Aorta (tissue), 5 donors: ENCODE measurements at regions not wholly inside any gene's neighbourhood (a gene's known extent, or its start where the extent isn't known, plus 50 kb on each side); places are given as distances from the start of the nearest gene placed in this dataset.
A peak's percentile ranks its signal among the peaks of the same experiment; 100 is the strongest.
"Not testable (repeated sequence)": the region's sequence is repeated elsewhere in the genome, so short reads cannot be mapped to it uniquely, and the experiment has no call there.

Source experiments
- ATAC-seq: fragments of 200-7000 bp; cut with Tn5 transposase; one replicate; pipeline ENCODE4 v1.9.1; 2022; ENCODE audit warnings: moderate library complexity; ENCODE audit not compliant: low FRiP score
- DNase-seq, 2 donors: peaks; one replicate each; pipeline ENCODE4 v3.0.0-alpha.2; 2020
- H3K27ac ChIP-seq, 2 donors: one replicate each; pipeline ENCODE4 v1.5.1; 2013; ENCODE audit warnings: low read length in 2 of 2, mild to moderate bottlenecking in 2 of 2, moderate library complexity in 2 of 2, control low read depth in 1 of 2, inconsistent platforms in 1 of 2, low read depth in 1 of 2
- H3K27me3 ChIP-seq, 2 donors: one replicate each; pipeline ENCODE4 v1.6.1; 2013; ENCODE audit warnings: control low read depth in 1 of 2, low read length in 1 of 2, mild to moderate bottlenecking in 1 of 2, moderate library complexity in 1 of 2; ENCODE audit not compliant: insufficient read depth in 2 of 2, control insufficient read depth in 1 of 2
- H3K36me3 ChIP-seq, 2 donors: one replicate each; pipeline ENCODE4 v1.6.1; 2013; ENCODE audit warnings: control low read depth in 1 of 2, low read length in 1 of 2, mild to moderate bottlenecking in 1 of 2; ENCODE audit not compliant: insufficient read depth in 2 of 2, control insufficient read depth in 1 of 2
- H3K4me1 ChIP-seq, 2 donors: one replicate each; pipeline ENCODE4 v1.6.1; 2013; ENCODE audit warnings: low read length in 2 of 2, control low read depth in 1 of 2, mild to moderate bottlenecking in 1 of 2, moderate library complexity in 1 of 2; ENCODE audit not compliant: insufficient read depth in 2 of 2, control insufficient read depth in 1 of 2
- H3K4me3 ChIP-seq, 2 donors: one replicate each; pipeline ENCODE4 v1.5.1; 2013; ENCODE audit warnings: low read length in 2 of 2, control low read depth in 1 of 2, mild to moderate bottlenecking in 1 of 2
- H3K9me3 ChIP-seq: one replicate; pipeline ENCODE4 v1.6.1; 2013; ENCODE audit warnings: mild to moderate bottlenecking, low read length; ENCODE audit not compliant: control insufficient read depth
- WGBS, 2 donors: extraction: QIAGEN DNeasy Blood & Tissue Kit; methylation state at CpG; one replicate each; pipeline ENCODE4 v1.1.7; 2013; 5-methylcytosine and 5-hydroxymethylcytosine counted together
- intact Hi-C, 2 donors: fragments of 100-400 bp; cut with DNase I; formaldehyde crosslinking; loops; one replicate each; pipeline versions ENCODE4 v1.14.2 to v1.15.0; 2022
- donor health status: healthy with polysubstance abuse.
- donor health status: Bipolar disorder and iron deficiency.
- donor health status: DM: no; HTN: no; CAD: no.
- donor health status: DM: no; HTN: no; CAD: no.
- donor health status: DM: yes; HTN: yes; CAD: no.

GRCh38 chr9:94387338-94388010 is 59.0 kb upstream of the NUTM2F start:
- ATAC-seq, H3K27ac ChIP-seq, H3K4me1 ChIP-seq, H3K9me3 ChIP-seq, H3K4me3 ChIP-seq, H3K36me3 ChIP-seq, H3K27me3 ChIP-seq, intact Hi-C loops, DNase-seq: not testable (repeated sequence)
- 94 to 98% methylated on average over 5 of the region's 5 CpGs for WGBS, 2 donors

GRCh38 chr9:94388011-94388406 is 59.6 kb upstream of the NUTM2F start:
- ATAC-seq, H3K27me3 ChIP-seq, intact Hi-C loops, H3K36me3 ChIP-seq, DNase-seq, H3K9me3 ChIP-seq, H3K27ac ChIP-seq, H3K4me1 ChIP-seq, H3K4me3 ChIP-seq: not testable (repeated sequence)
- 94 to 97% methylated on average over 2 of the region's 2 CpGs for WGBS, 2 donors

- WGBS, 2 donors, result 82 to 83% methylated on average over 3 to 4 of the region's 5 CpGs
- H3K4me1 ChIP-seq, H3K36me3 ChIP-seq, H3K4me3 ChIP-seq, intact Hi-C loops, ATAC-seq, DNase-seq, H3K27ac ChIP-seq, H3K27me3 ChIP-seq, H3K9me3 ChIP-seq: not testable (repeated sequence)
Observed at GRCh38 chr9:94390425-94391098, 62.1 kb upstream of the NUTM2F start.

GRCh38 chr9:94392971-94393624 is 64.7 kb upstream of the NUTM2F start:
- H3K4me1 ChIP-seq, H3K27ac ChIP-seq, intact Hi-C loops, H3K4me3 ChIP-seq, ATAC-seq, H3K36me3 ChIP-seq, H3K9me3 ChIP-seq, H3K27me3 ChIP-seq, DNase-seq: not testable (repeated sequence)
- WGBS, 2 donors, result no CpG with 5 or more reads among the region's 2 CpGs

- H3K9me3 ChIP-seq, DNase-seq, H3K27me3 ChIP-seq, H3K36me3 ChIP-seq, H3K27ac ChIP-seq, intact Hi-C loops, H3K4me3 ChIP-seq, ATAC-seq, H3K4me1 ChIP-seq: not testable (repeated sequence)
- 59 to 67% methylated on average over 3 of the region's 3 CpGs for WGBS, 2 donors
Observed at GRCh38 chr9:94397766-94398379, 69.4 kb upstream of the NUTM2F start.

- WGBS, 2 donors, result 45 to 50% methylated on average over 3 to 4 of the region's 4 CpGs
- ATAC-seq, intact Hi-C loops, DNase-seq, H3K27me3 ChIP-seq, H3K9me3 ChIP-seq, H3K36me3 ChIP-seq, H3K27ac ChIP-seq, H3K4me1 ChIP-seq, H3K4me3 ChIP-seq: not testable (repeated sequence)
Observed at GRCh38 chr9:94400461-94400860, 72.0 kb upstream of the NUTM2F start.

- H3K4me3 ChIP-seq, intact Hi-C loops, H3K4me1 ChIP-seq, H3K27me3 ChIP-seq, H3K9me3 ChIP-seq, H3K27ac ChIP-seq, DNase-seq, ATAC-seq, H3K36me3 ChIP-seq: not testable (repeated sequence)
- 88 to 95% methylated on average over 1 of the region's 1 CpG for WGBS, 2 donors
Observed at GRCh38 chr9:94402795-94403194, 74.4 kb upstream of the NUTM2F start.

GRCh38 chr9:94403571-94403970 is 75.1 kb upstream of the NUTM2F start:
- not testable (repeated sequence) for H3K4me3 ChIP-seq

More at GRCh38 chr9:94403571-94403970, 75.1 kb upstream of the NUTM2F start:
- ATAC-seq, DNase-seq, H3K27me3 ChIP-seq, H3K4me1 ChIP-seq, H3K9me3 ChIP-seq, H3K36me3 ChIP-seq, intact Hi-C loops: not testable (repeated sequence)
- H3K27ac ChIP-seq, result peak overlapping the region in 1 of 2 donors; percentile 82
- 17 to 20% methylated on average over 3 of the region's 3 CpGs for WGBS, 2 donors
